Thoracic aorta (tissue), 2 donors: ENCODE measurements at regions not wholly inside any gene's neighbourhood (a gene's known extent, or its start where the extent isn't known, plus 50 kb on each side); places are given as distances from the start of the nearest gene placed in this dataset.

Experiments used
- ATAC-seq: fragments of 150-250 bp; one replicate; pipeline ENCODE4 v1.8.0; 2017; ENCODE audit warnings: low read depth; ENCODE audit not compliant: insufficient number of reproducible peaks, low FRiP score
- DNase-seq: peaks from one replicate; pipeline ENCODE4 v3.0.0-alpha.2; 2020; ENCODE audit warnings: low spot score
- H3K27ac ChIP-seq, 2 donors: fragments of 200-600 bp; sonication (generic); 1 replicate in 1 of 2; 2 replicates in 1 of 2; pipeline ENCODE4 v1.5.1; 2016; ENCODE audit warnings: mild to moderate bottlenecking in 2 of 2, moderate library complexity in 2 of 2
- H3K27me3 ChIP-seq: fragments of 200-600 bp; sonication (generic); replicated peaks from 2 replicates; pipeline ENCODE4 v1.6.0; 2016; ENCODE audit warnings: mild to moderate bottlenecking; ENCODE audit not compliant: insufficient read depth
- H3K36me3 ChIP-seq: fragments of 200-600 bp; sonication (generic); one replicate; pipeline ENCODE4 v1.5.1; 2016
- H3K4me1 ChIP-seq, 2 donors: fragments of 200-600 bp; sonication (generic); 1 replicate in 1 of 2; 2 replicates in 1 of 2; pipeline versions ENCODE4 v1.5.1 to v1.6.0; 2016; ENCODE audit warnings: low read depth in 2 of 2, mild to moderate bottlenecking in 1 of 2; ENCODE audit not compliant: control insufficient read depth in 1 of 2
- H3K4me3 ChIP-seq: fragments of 200-600 bp; sonication (generic); 2 replicates; pipeline ENCODE4 v1.5.1; 2016; ENCODE audit warnings: mild to moderate bottlenecking
- H3K9me3 ChIP-seq: fragments of 200-600 bp; sonication (generic); 2 replicates; pipeline ENCODE4 v1.5.1; 2016
- CTCF ChIP-seq: fragments of 200-600 bp; sonication (generic); IDR thresholded peaks from one replicate; pipeline ENCODE4 v1.5.1; 2019; ENCODE audit warnings: antibody characterized with exemption

- no peaks in the 10 kb centered on the region for H3K27me3 ChIP-seq
- ATAC-seq: no peak
- no peaks in the 10 kb centered on the region for H3K4me1 ChIP-seq
- H3K9me3 ChIP-seq: no peaks in the 10 kb centered on the region
- TF ChIP-seq CTCF: no peak
- no peak for DNase-seq
- H3K36me3 ChIP-seq: no peaks in the 10 kb centered on the region
- H3K4me3 ChIP-seq: no peak overlapping the region
- H3K27ac ChIP-seq: no peak overlapping the region
Measured at GRCh38 chr4:17117746-17118145, 219.3 kb upstream of the LDB2 start.

GRCh38 chr4:17115583-17115982 is 217.1 kb upstream of the LDB2 start:
- ATAC-seq: no peak
- Histone ChIP-seq H3K27me3 (no peaks in the 10 kb centered on the region), H3K27ac (no peak overlapping the region), H3K4me3 (no peak overlapping the region), H3K36me3 (no peaks in the 10 kb centered on the region), H3K9me3 (no peaks in the 10 kb centered on the region), H3K4me1 (no peaks in the 10 kb centered on the region)
- TF ChIP-seq CTCF: no peak
- DNase-seq: no peak

- H3K27ac ChIP-seq: no peak overlapping the region
Measured at GRCh38 chr4:17112292-17112659, 213.8 kb upstream of the LDB2 start.

GRCh38 chr4:17109126-17109525 is 210.7 kb upstream of the LDB2 start:
- Histone ChIP-seq H3K27ac (no peak overlapping the region), H3K9me3 (no peaks in the 10 kb centered on the region), H3K4me1 (no peaks in the 10 kb centered on the region), H3K4me3 (no peak overlapping the region), H3K36me3 (no peaks in the 10 kb centered on the region), H3K27me3 (no peaks in the 10 kb centered on the region)
- DNase-seq: no peak
- TF ChIP-seq CTCF: no peak
- ATAC-seq: no peak

More at GRCh38 chr4:17112292-17112659, 213.8 kb upstream of the LDB2 start:
- H3K4me1 ChIP-seq: no peaks in the 10 kb centered on the region
- no peaks in the 10 kb centered on the region for H3K27me3 ChIP-seq
- no peaks in the 10 kb centered on the region for H3K9me3 ChIP-seq
- no peaks in the 10 kb centered on the region for H3K36me3 ChIP-seq
- no peak for ATAC-seq
- TF ChIP-seq CTCF: no peak
- no peak for DNase-seq
- H3K4me3 ChIP-seq: no peak overlapping the region

- Histone ChIP-seq H3K27ac (no peak overlapping the region), H3K36me3 (no peaks in the 10 kb centered on the region), H3K4me3 (no peak overlapping the region), H3K9me3 (no peaks in the 10 kb centered on the region), H3K27me3 (no peaks in the 10 kb centered on the region), H3K4me1 (peaks cover 0 to 9% of the 10 kb centered on the region in 2 donors)
- no peak for TF ChIP-seq CTCF
- ATAC-seq (no peak), DNase-seq (no peak)
Measured at GRCh38 chr4:17103231-17103630, 204.8 kb upstream of the LDB2 start.
